Loucy (cell line): ENCODE measurements at regions not wholly inside any gene's neighbourhood (a gene's known extent, or its start where the extent isn't known, plus 50 kb on each side); places are given as distances from the start of the nearest gene placed in this dataset.

ENCODE experiments used
- H2AFZ ChIP-seq: fragments of 200-600 bp; sonication (generic); 2 replicates; pipeline ENCODE4 v1.6.0; 2016; ENCODE audit warnings: antibody characterized with exemption, mild to moderate bottlenecking, low read length, moderate library complexity
- H3F3A ChIP-seq: fragments of 200-600 bp; 2 replicates; pipeline ENCODE4 v1.6.0; 2016; ENCODE audit warnings: antibody characterized with exemption, low read depth, mild to moderate bottlenecking
- H3K27me3 ChIP-seq: fragments of 200-600 bp; sonication (generic); 2 replicates; pipeline ENCODE4 v1.6.1; 2014; ENCODE audit warnings: low read length, mild to moderate bottlenecking; ENCODE audit not compliant: insufficient read depth, poor library complexity, severe bottlenecking
- H3K36me3 ChIP-seq: fragments of 200-600 bp; sonication (generic); 2 replicates; pipeline ENCODE4 v1.6.1; 2016; ENCODE audit warnings: low read length; ENCODE audit not compliant: insufficient read depth
- H3K4me1 ChIP-seq: fragments of 200-600 bp; sonication (generic); 2 replicates; pipeline ENCODE4 v1.5.1; 2014; ENCODE audit warnings: low read length, mild to moderate bottlenecking; ENCODE audit not compliant: insufficient read depth, poor library complexity, severe bottlenecking
- H3K4me2 ChIP-seq: fragments of 200-600 bp; sonication (generic); 2 replicates; pipeline ENCODE4 v1.6.0; 2014; ENCODE audit warnings: antibody characterized with exemption, low read length, low read depth, mild to moderate bottlenecking; ENCODE audit not compliant: poor library complexity, severe bottlenecking
- H3K4me3 ChIP-seq: fragments of 200-600 bp; sonication (generic); 2 replicates; pipeline ENCODE4 v1.5.1; 2014; ENCODE audit warnings: low read length, mild to moderate bottlenecking, mixed read lengths; ENCODE audit not compliant: poor library complexity, severe bottlenecking
- H3K79me2 ChIP-seq: fragments of 200-600 bp; sonication (generic); 2 replicates; pipeline ENCODE4 v1.6.1; 2014; ENCODE audit warnings: low read length; ENCODE audit not compliant: insufficient read depth
- H3K9ac ChIP-seq: fragments of 200-600 bp; sonication (generic); 2 replicates; pipeline ENCODE4 v1.6.0; 2014; ENCODE audit warnings: mild to moderate bottlenecking, low read depth, low read length, moderate library complexity; ENCODE audit not compliant: poor library complexity, severe bottlenecking
- H3K9me2 ChIP-seq: fragments of 200-600 bp; sonication (generic); replicated peaks from 2 replicates; pipeline ENCODE4 v1.6.1; 2016; ENCODE audit warnings: low read depth, low read length, mixed read lengths
- H3K9me3 ChIP-seq: fragments of 200-600 bp; sonication (generic); 2 replicates; pipeline ENCODE4 v1.6.1; 2014; ENCODE audit warnings: mild to moderate bottlenecking, antibody characterized with exemption, low read length, low read depth; ENCODE audit not compliant: insufficient read depth
- H4K20me1 ChIP-seq: fragments of 200-600 bp; sonication (generic); 2 replicates; pipeline ENCODE4 v1.6.0; 2014; ENCODE audit warnings: antibody characterized with exemption, low read length, mild to moderate bottlenecking; ENCODE audit not compliant: insufficient read depth, poor library complexity, severe bottlenecking
- CTCF ChIP-seq: fragments of 200-600 bp; sonication (generic); conservative IDR thresholded peaks from 2 replicates; pipeline ENCODE4 v1.5.1; 2014; ENCODE audit warnings: mild to moderate bottlenecking, antibody characterized with exemption, low read length
- EZH2phosphoT487 ChIP-seq: fragments of 200-600 bp; IDR thresholded peaks from 2 replicates; pipeline ENCODE4 v1.6.1; 2018; ENCODE audit warnings: antibody characterized with exemption, mild to moderate bottlenecking, moderate library complexity, borderline replicate concordance

- Histone ChIP-seq H3K4me1 (no peaks in the 10 kb centered on the region), H3K27me3 (no peaks in the 10 kb centered on the region), H3K9me3 (no peaks in the 10 kb centered on the region), H3K36me3 (no peaks in the 10 kb centered on the region), H3F3A (no peaks in the 10 kb centered on the region), H3K9me2 (no peaks in the 10 kb centered on the region), H2AFZ (no peak overlapping the region), H4K20me1 (no peaks in the 10 kb centered on the region), H3K79me2 (no peaks in the 10 kb centered on the region), H3K9ac (no peak overlapping the region), H3K4me2 (no peak overlapping the region), H3K4me3 (no peak overlapping the region)
- TF ChIP-seq CTCF = no peak
- TF ChIP-seq EZH2phosphoT487 = no peak
Measured at GRCh38 chr1:182128502-182128901, 67.0 kb upstream of the ZNF648 start.

- no peaks in the 10 kb centered on the region for H3K9me3 ChIP-seq
- no peaks in the 10 kb centered on the region for H3K4me1 ChIP-seq
- no peaks in the 10 kb centered on the region for H3K9me2 ChIP-seq
- no peaks in the 10 kb centered on the region for H3F3A ChIP-seq
- no peaks in the 10 kb centered on the region for H3K79me2 ChIP-seq
- no peak overlapping the region for H3K4me2 ChIP-seq
- no peak overlapping the region for H3K9ac ChIP-seq
- no peak for TF ChIP-seq EZH2phosphoT487
- no peak for TF ChIP-seq CTCF
- no peak overlapping the region for H3K4me3 ChIP-seq
- H3K27me3 ChIP-seq = no peaks in the 10 kb centered on the region
- no peaks in the 10 kb centered on the region for H4K20me1 ChIP-seq
- no peak overlapping the region for H2AFZ ChIP-seq
- no peaks in the 10 kb centered on the region for H3K36me3 ChIP-seq
Measured at GRCh38 chr1:182127656-182128055, 66.1 kb upstream of the ZNF648 start.

- no peak overlapping the region for H3K4me2 ChIP-seq
Measured at GRCh38 chr1:182126272-182126800, 64.8 kb upstream of the ZNF648 start.

More at GRCh38 chr1:182126272-182126800, 64.8 kb upstream of the ZNF648 start:
- no peaks in the 10 kb centered on the region for H3K79me2 ChIP-seq
- H3K36me3 ChIP-seq = no peaks in the 10 kb centered on the region
- no peak overlapping the region for H3K9ac ChIP-seq
- H3K4me1 ChIP-seq = no peaks in the 10 kb centered on the region
- H4K20me1 ChIP-seq = no peaks in the 10 kb centered on the region
- no peak for TF ChIP-seq CTCF
- no peak for TF ChIP-seq EZH2phosphoT487
- H3K9me2 ChIP-seq = no peaks in the 10 kb centered on the region
- no peak overlapping the region for H2AFZ ChIP-seq
- no peak overlapping the region for H3K4me3 ChIP-seq
- no peaks in the 10 kb centered on the region for H3F3A ChIP-seq
- no peaks in the 10 kb centered on the region for H3K9me3 ChIP-seq
- no peaks in the 10 kb centered on the region for H3K27me3 ChIP-seq
